ENCODE measurements at regions not wholly inside any gene's neighbourhood (a gene's known extent, or its start where the extent isn't known, plus 50 kb on each side); places are given as distances from the start of the nearest gene placed in this dataset.

- no peak for TF ChIP-seq CTCF (IDR thresholded peaks at IDR 0.05)
- H3K4me3 Mint-ChIP-seq, result no peak overlapping the region
- H3K36me3 Mint-ChIP-seq (ENCODE audit: low read depth), result peaks cover 12% of the 10 kb centered on the region
- DNase-seq, result no peak
- H3K27ac Mint-ChIP-seq, result no peak overlapping the region
- peaks cover 24% of the 10 kb centered on the region for H3K9me3 Mint-ChIP-seq
- H3K27me3 Mint-ChIP-seq (ENCODE audit: low read depth, poor library complexity), result peaks cover 3% of the 10 kb centered on the region
- H3K4me1 Mint-ChIP-seq, result no peaks in the 10 kb centered on the region
Measured at GRCh38 chr2:171249689-171250088, 89.0 kb upstream of the TLK1 start.

GRCh38 chr2:171247741-171248662, 87.3 kb upstream of the TLK1 start:
- DNase-seq, result no peak
- Mint-ChIP-seq H3K36me3 (ENCODE audit: low read depth) (peaks cover 18% of the 10 kb centered on the region), H3K4me3 (no peak overlapping the region), H3K4me1 (no peaks in the 10 kb centered on the region), H3K9me3 (peaks cover 34% of the 10 kb centered on the region), H3K27me3 (ENCODE audit: low read depth, poor library complexity) (peaks cover 3% of the 10 kb centered on the region), H3K27ac (no peak overlapping the region)
- no peak for TF ChIP-seq CTCF (IDR thresholded peaks at IDR 0.05)

GRCh38 chr2:171244970-171245782, 84.5 kb upstream of the TLK1 start:
- DNase-seq, result no peak
- H3K27me3 Mint-ChIP-seq (ENCODE audit: low read depth, poor library complexity), result no peaks in the 10 kb centered on the region

GRCh38 chr2:171244466-171244969, 83.8 kb upstream of the TLK1 start:
- no peak for DNase-seq
- Mint-ChIP-seq H3K27me3 (ENCODE audit: low read depth, poor library complexity) (no peaks in the 10 kb centered on the region), H3K4me1 (no peaks in the 10 kb centered on the region), H3K9me3 (peaks cover 34% of the 10 kb centered on the region), H3K27ac (no peak overlapping the region), H3K4me3 (no peak overlapping the region), H3K36me3 (ENCODE audit: low read depth) (peaks cover 18% of the 10 kb centered on the region)
- TF ChIP-seq CTCF (IDR thresholded peaks at IDR 0.05), result no peak

More at GRCh38 chr2:171244970-171245782, 84.5 kb upstream of the TLK1 start:
- Mint-ChIP-seq H3K27ac (no peak overlapping the region), H3K4me1 (no peaks in the 10 kb centered on the region), H3K4me3 (no peak overlapping the region), H3K36me3 (ENCODE audit: low read depth) (peaks cover 18% of the 10 kb centered on the region), H3K9me3 (peaks cover 34% of the 10 kb centered on the region)
- no peak for TF ChIP-seq CTCF (IDR thresholded peaks at IDR 0.05)

GRCh38 chr2:171241771-171242170, 81.1 kb upstream of the TLK1 start:
- no peak overlapping the region for H3K27ac Mint-ChIP-seq
- peaks cover 32% of the 10 kb centered on the region for H3K9me3 Mint-ChIP-seq
- peaks cover 4% of the 10 kb centered on the region for H3K27me3 Mint-ChIP-seq (ENCODE audit: low read depth, poor library complexity)
- peaks cover 18% of the 10 kb centered on the region for H3K36me3 Mint-ChIP-seq (ENCODE audit: low read depth)
- no peak for TF ChIP-seq CTCF (IDR thresholded peaks at IDR 0.05)
- no peak overlapping the region for H3K4me3 Mint-ChIP-seq
- no peaks in the 10 kb centered on the region for H3K4me1 Mint-ChIP-seq
- DNase-seq, result no peak
